ENCODE measurements at regions not wholly inside any gene's neighbourhood (a gene's known extent, or its start where the extent isn't known, plus 50 kb on each side); places are given as distances from the start of the nearest gene placed in this dataset.

GRCh38 chr13:53150568-53150967, 122.0 kb downstream of the OLFM4 start:
- Histone ChIP-seq H3K79me2 (ENCODE audit: insufficient read depth, low read length) (no peaks in the 10 kb centered on the region), H3K36me3 (ENCODE audit: insufficient read depth, low read length) (no peaks in the 10 kb centered on the region), H3K4me2 (ENCODE audit: insufficient read depth, low read length) (no peak overlapping the region), H4K20me1 (ENCODE audit: insufficient read depth, low read length) (no peaks in the 10 kb centered on the region), H3K9me3 (ENCODE audit: low read depth, low read length) (no peaks in the 10 kb centered on the region), H3K4me3 (ENCODE audit: insufficient read depth, low read length) (no peak overlapping the region), H3K27ac (ENCODE audit: low read depth, low read length) (no peak overlapping the region), H3K4me1 (ENCODE audit: insufficient read depth, low read length) (no peaks in the 10 kb centered on the region), H2AFZ (ENCODE audit: low read length) (no peak overlapping the region), H3K27me3 (ENCODE audit: insufficient read depth, low read length) (no peaks in the 10 kb centered on the region)
- no peak for DNase-seq (ENCODE audit: insufficient read length, low spot score, missing footprints)
- TF ChIP-seq CTCF (IDR thresholded peaks at IDR 0.05; ENCODE audit: extremely low read depth, low read depth, low read length): no peak

- no peak overlapping the region for H2AFZ ChIP-seq (ENCODE audit: low read length)
- no peaks in the 10 kb centered on the region for H4K20me1 ChIP-seq (ENCODE audit: insufficient read depth, low read length)
- no peak overlapping the region for H3K4me2 ChIP-seq (ENCODE audit: insufficient read depth, low read length)
- no peak overlapping the region for H3K27ac ChIP-seq (ENCODE audit: low read depth, low read length)
- no peaks in the 10 kb centered on the region for H3K4me1 ChIP-seq (ENCODE audit: insufficient read depth, low read length)
- no peaks in the 10 kb centered on the region for H3K79me2 ChIP-seq (ENCODE audit: insufficient read depth, low read length)
- no peak overlapping the region for H3K4me3 ChIP-seq (ENCODE audit: insufficient read depth, low read length)
- TF ChIP-seq CTCF (IDR thresholded peaks at IDR 0.05; ENCODE audit: extremely low read depth, low read depth, low read length): no peak
- H3K36me3 ChIP-seq (ENCODE audit: insufficient read depth, low read length): no peaks in the 10 kb centered on the region
- no peak for DNase-seq (ENCODE audit: insufficient read length, low spot score, missing footprints)
- H3K9me3 ChIP-seq (ENCODE audit: low read depth, low read length): no peaks in the 10 kb centered on the region
- H3K27me3 ChIP-seq (ENCODE audit: insufficient read depth, low read length): no peaks in the 10 kb centered on the region
Observed at GRCh38 chr13:53151336-53152056, 122.9 kb downstream of the OLFM4 start.

GRCh38 chr13:53152057-53152421, 123.4 kb downstream of the OLFM4 start:
- DNase-seq (ENCODE audit: insufficient read length, low spot score, missing footprints): no peak
- Histone ChIP-seq H3K9me3 (ENCODE audit: low read depth, low read length) (no peaks in the 10 kb centered on the region), H3K36me3 (ENCODE audit: insufficient read depth, low read length) (no peaks in the 10 kb centered on the region), H4K20me1 (ENCODE audit: insufficient read depth, low read length) (no peaks in the 10 kb centered on the region), H3K4me3 (ENCODE audit: insufficient read depth, low read length) (no peak overlapping the region), H3K27me3 (ENCODE audit: insufficient read depth, low read length) (no peaks in the 10 kb centered on the region), H3K4me1 (ENCODE audit: insufficient read depth, low read length) (no peaks in the 10 kb centered on the region), H3K27ac (ENCODE audit: low read depth, low read length) (no peak overlapping the region), H3K4me2 (ENCODE audit: insufficient read depth, low read length) (no peak overlapping the region), H3K79me2 (ENCODE audit: insufficient read depth, low read length) (no peaks in the 10 kb centered on the region), H2AFZ (ENCODE audit: low read length) (no peak overlapping the region)
- TF ChIP-seq CTCF (IDR thresholded peaks at IDR 0.05; ENCODE audit: extremely low read depth, low read depth, low read length): no peak

- H2AFZ ChIP-seq (ENCODE audit: low read length): no peak overlapping the region
- no peaks in the 10 kb centered on the region for H3K4me1 ChIP-seq (ENCODE audit: insufficient read depth, low read length)
- H3K4me3 ChIP-seq (ENCODE audit: insufficient read depth, low read length): no peak overlapping the region
- H3K27me3 ChIP-seq (ENCODE audit: insufficient read depth, low read length): no peaks in the 10 kb centered on the region
- no peak for DNase-seq (ENCODE audit: insufficient read length, low spot score, missing footprints)
- no peaks in the 10 kb centered on the region for H3K9me3 ChIP-seq (ENCODE audit: low read depth, low read length)
- no peak for TF ChIP-seq CTCF (IDR thresholded peaks at IDR 0.05; ENCODE audit: extremely low read depth, low read depth, low read length)
- no peaks in the 10 kb centered on the region for H3K36me3 ChIP-seq (ENCODE audit: insufficient read depth, low read length)
- no peaks in the 10 kb centered on the region for H4K20me1 ChIP-seq (ENCODE audit: insufficient read depth, low read length)
- no peak overlapping the region for H3K27ac ChIP-seq (ENCODE audit: low read depth, low read length)
- no peaks in the 10 kb centered on the region for H3K79me2 ChIP-seq (ENCODE audit: insufficient read depth, low read length)
- no peak overlapping the region for H3K4me2 ChIP-seq (ENCODE audit: insufficient read depth, low read length)
Observed at GRCh38 chr13:53158201-53158600, 129.6 kb downstream of the OLFM4 start.
